HCT116 (cell line): ENCODE measurements at regions not wholly inside any gene's neighbourhood (a gene's known extent, or its start where the extent isn't known, plus 50 kb on each side); places are given as distances from the start of the nearest gene placed in this dataset.

Experiments used
- ATAC-seq: fragments of 200-7000 bp; cut with Tn5 transposase; 2 replicates; pipeline ENCODE4 v1.9.1; 2020; ENCODE audit warnings: mild to moderate bottlenecking, moderate library complexity
- BruUV-seq: library from RNA; stranded (reverse); fragments of 400-500 nt; replicated peaks from 2 replicates; lab custom pipeline; 2021; lab: Mats Ljungman, UMichigan
- CTCF ChIA-PET: fragments of 300-600 bp; sonication (Branson Sonifier 250); formaldehyde crosslinking; loops from one replicate; lab custom pipeline; 2021; ENCODE audit warnings: antibody characterized with exemption; lab: Charles Lee
- POLR2A ChIA-PET: fragments of 300-600, 350-600 bp; sonication (Branson Sonifier 250); formaldehyde crosslinking; loops from one replicate; lab custom pipeline; 2021; ENCODE audit warnings: antibody characterized with exemption; lab: Charles Lee
- RAD21 ChIA-PET, 2 experiments: fragments of 300-600 bp; sonication (Branson Sonifier 250); formaldehyde crosslinking; loops; one replicate each; lab custom pipeline; 2023; ENCODE audit warnings: low total read pairs in 2 of 2; ENCODE audit not compliant: uncharacterized antibody in 2 of 2, unreplicated experiment in 2 of 2, low non-redundant PET in 1 of 2; lab: Charles Lee
- DNase-seq: peaks from one replicate; pipeline ENCODE4 v3.0.0-alpha.2; 2010; ENCODE audit warnings: low read depth, low spot score
- H2AFZ ChIP-seq: fragments of 200-600 bp; shearing (Covaris generic), sonication (generic); 2 replicates; pipeline ENCODE4 v1.6.1; 2017; ENCODE audit warnings: low read depth, mixed run types, mixed read lengths, antibody characterized with exemption, low read length; ENCODE audit not compliant: poor library complexity, severe bottlenecking
- H3K27ac ChIP-seq: 2 replicates; pipeline ENCODE4 v1.5.1; 2012; ENCODE audit warnings: low read depth, low read length
- H3K27me3 ChIP-seq: fragments of 200-600 bp; sonication (generic); 2 replicates; pipeline ENCODE4 v1.6.1; 2016; ENCODE audit warnings: mixed run types, low read length, mixed read lengths; ENCODE audit not compliant: insufficient read depth
- H3K36me3 ChIP-seq, 2 experiments: fragments of 200-500 bp in 1 of 2; fragments of 200-600 bp in 1 of 2; sonication (Bioruptor generic) in 1 of 2; sonication (generic) in 1 of 2; 2 replicates each; pipeline versions ENCODE4 v1.5.1 to v1.6.1; 2014 to 2016; ENCODE audit warnings: low read length in 2 of 2, inconsistent platforms in 1 of 2, mixed read lengths in 1 of 2, mixed run types in 1 of 2; ENCODE audit not compliant: insufficient read depth in 2 of 2, control insufficient read depth in 1 of 2
- H3K4me1 ChIP-seq, 2 experiments: fragments of 200-600 bp in 1 of 2; sonication (generic) in 1 of 2; 2 replicates each; pipeline versions ENCODE4 v1.5.1 to v1.6.1; 2012 to 2017; ENCODE audit warnings: low read length in 2 of 2, inconsistent platforms in 1 of 2, mild to moderate bottlenecking in 1 of 2, mixed read lengths in 1 of 2, mixed run types in 1 of 2, moderate library complexity in 1 of 2; ENCODE audit not compliant: insufficient read depth in 2 of 2, control insufficient read depth in 1 of 2
- H3K4me2 ChIP-seq: fragments of 200-600 bp; sonication (generic); 2 replicates; pipeline ENCODE4 v1.6.1; 2017; ENCODE audit warnings: mixed run types, low read length, mixed read lengths
- H3K4me3 ChIP-seq, 2 experiments: fragments of 200-600 bp in 1 of 2; sonication (generic) in 1 of 2; replicated peaks in 1 of 2; 2 replicates each; pipeline ENCODE4 v1.5.1; 2011 to 2016; ENCODE audit warnings: low read length in 2 of 2, control low read depth in 1 of 2, low read depth in 1 of 2, mild to moderate bottlenecking in 1 of 2, mixed read lengths in 1 of 2, mixed run types in 1 of 2
- H3K79me2 ChIP-seq: fragments of 200-600 bp; sonication (generic); 2 replicates; pipeline ENCODE4 v1.6.1; 2017; ENCODE audit warnings: mild to moderate bottlenecking, mixed run types, low read length, moderate library complexity, mixed read lengths; ENCODE audit not compliant: insufficient read depth
- H3K9ac ChIP-seq: fragments of 200-600 bp; sonication (generic); 2 replicates; pipeline ENCODE4 v1.6.1; 2016; ENCODE audit warnings: low read length, mixed read lengths
- H3K9me2 ChIP-seq: fragments of 200-600 bp; sonication (generic), shearing (Covaris generic); 2 replicates; pipeline ENCODE4 v1.6.1; 2017; ENCODE audit warnings: mixed run types, mild to moderate bottlenecking, moderate library complexity; ENCODE audit not compliant: insufficient read depth
- H3K9me3 ChIP-seq, 2 experiments: fragments of 200-500 bp in 1 of 2; fragments of 200-600 bp in 1 of 2; sonication (Bioruptor generic) in 1 of 2; sonication (generic) in 1 of 2; 2 replicates each; pipeline ENCODE4 v1.6.1; 2014 to 2017; ENCODE audit warnings: low read length in 2 of 2, mixed read lengths in 2 of 2, inconsistent platforms in 1 of 2, low read depth in 1 of 2, mild to moderate bottlenecking in 1 of 2, mixed run types in 1 of 2, moderate library complexity in 1 of 2; ENCODE audit not compliant: control insufficient read depth in 1 of 2, insufficient read depth in 1 of 2
- H4K20me1 ChIP-seq: fragments of 200-600 bp; sonication (generic), shearing (Covaris generic); 2 replicates; pipeline ENCODE4 v1.6.1; 2017; ENCODE audit warnings: mixed run types, mild to moderate bottlenecking, moderate library complexity; ENCODE audit not compliant: insufficient read depth
- ELF1 ChIP-seq: IDR thresholded peaks from 2 replicates; pipeline ENCODE4 v1.6.1; 2012; ENCODE audit warnings: low read depth, borderline replicate concordance
- EZH2phosphoT487 ChIP-seq: fragments of 200-600 bp; IDR thresholded peaks from 2 replicates; pipeline ENCODE4 v1.6.1; 2018; ENCODE audit warnings: antibody characterized with exemption, borderline replicate concordance
- JUND ChIP-seq: IDR thresholded peaks from 2 replicates; pipeline ENCODE4 v1.6.1; 2012
- POLR2A ChIP-seq: IDR thresholded peaks from 2 replicates; pipeline ENCODE4 v1.7.0; 2011; ENCODE audit warnings: borderline replicate concordance; ENCODE audit not compliant: insufficient read depth, insufficient read length; ENCODE audit errors: extremely low read depth
- SIN3A ChIP-seq: IDR thresholded peaks from 2 replicates; pipeline ENCODE4 v1.6.1; 2012; ENCODE audit warnings: low read depth
- SRF ChIP-seq: IDR thresholded peaks from 2 replicates; pipeline ENCODE4 v1.6.1; 2012; ENCODE audit warnings: low read depth
- TCF7L2 ChIP-seq: IDR thresholded peaks from 2 replicates; pipeline ENCODE4 v1.7.0; 2011; ENCODE audit warnings: borderline replicate concordance, inconsistent platforms; ENCODE audit not compliant: insufficient read depth, insufficient read length; ENCODE audit errors: extremely low read depth
- ZFX ChIP-seq: fragments of 450-650 bp; IDR thresholded peaks from 2 replicates; pipeline ENCODE4 v1.6.1; 2017
- ZNF274 ChIP-seq: fragments of 200-500 bp; sonication (Bioruptor generic); IDR thresholded peaks from 2 replicates; pipeline ENCODE4 v1.6.1; 2014; ENCODE audit warnings: mild to moderate bottlenecking, low read depth, low read length, inconsistent platforms
- intact Hi-C: fragments of 100-400 bp; cut with micrococcal nuclease; formaldehyde crosslinking; loops from 2 replicates; pipeline ENCODE4 v1.10.0; 2022
- TF ChIP-seq, protein P1 (sequence below): IDR thresholded peaks from 2 replicates; pipeline ENCODE4 v1.6.1; 2012; ENCODE audit warnings: low read depth
- TF ChIP-seq, protein P2 (sequence below): IDR thresholded peaks from 2 replicates; pipeline ENCODE4 v1.6.1; 2011; ENCODE audit warnings: mild to moderate bottlenecking, low read length, moderate library complexity; ENCODE audit not compliant: insufficient replicate concordance; ENCODE audit errors: extremely low read depth
- TF ChIP-seq, protein P3 (sequence below): IDR thresholded peaks from 2 replicates; pipeline ENCODE4 v1.6.1; 2012
- TF ChIP-seq, protein P4 (sequence below): IDR thresholded peaks from 2 replicates; pipeline ENCODE4 v1.6.1; 2012

DNA sequence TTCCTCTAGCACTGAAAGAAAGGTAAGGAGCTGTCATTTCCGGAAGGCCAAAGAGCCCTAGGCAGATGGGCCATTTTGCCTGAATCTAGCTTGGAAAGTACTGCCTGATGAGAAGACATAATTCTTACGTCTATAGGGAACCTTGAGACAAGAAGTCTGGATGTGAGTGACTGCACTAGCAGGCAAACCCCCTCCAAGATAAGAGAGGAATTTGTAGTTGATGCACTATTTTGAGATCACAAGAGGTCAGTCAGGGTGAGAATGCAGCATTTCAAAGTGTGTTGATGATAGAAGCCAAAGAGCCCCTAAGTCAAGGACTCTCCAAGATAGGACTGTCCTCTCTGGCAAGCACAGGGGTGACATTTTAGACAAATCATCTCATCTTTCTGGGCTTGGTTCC lies 99.2 kb downstream of the HES1 start:
- CTCF ChIA-PET, result no interaction called here
- no peak overlapping the region for H3K4me2 ChIP-seq
- H3K79me2 ChIP-seq, result no peaks in the 10 kb centered on the region
- H3K9ac ChIP-seq, result no peak overlapping the region
- H4K20me1 ChIP-seq, result no peaks in the 10 kb centered on the region
- H3K9me2 ChIP-seq, result no peaks in the 10 kb centered on the region
- no peak overlapping the region for H3K4me3 ChIP-seq
- RAD21 ChIA-PET, result no interaction called here
- no peak overlapping the region for H3K27ac ChIP-seq
- no peaks in the 10 kb centered on the region for H3K9me3 ChIP-seq
- intact Hi-C loops, result no loop called here
- no peaks in the 10 kb centered on the region for H3K27me3 ChIP-seq
- no peaks in the 10 kb centered on the region for H3K36me3 ChIP-seq
- no TSS peak for BruUV-seq
- H3K4me1 ChIP-seq, result peaks cover 5 to 6% of the 10 kb centered on the region in 2 experiments; a peak in 2 of 4 replicates
- no peak for ATAC-seq
- no peak overlapping the region for H2AFZ ChIP-seq
- POLR2A ChIA-PET, result no interaction called here
- no peak for DNase-seq
- TF ChIP-seq, protein P1, sequence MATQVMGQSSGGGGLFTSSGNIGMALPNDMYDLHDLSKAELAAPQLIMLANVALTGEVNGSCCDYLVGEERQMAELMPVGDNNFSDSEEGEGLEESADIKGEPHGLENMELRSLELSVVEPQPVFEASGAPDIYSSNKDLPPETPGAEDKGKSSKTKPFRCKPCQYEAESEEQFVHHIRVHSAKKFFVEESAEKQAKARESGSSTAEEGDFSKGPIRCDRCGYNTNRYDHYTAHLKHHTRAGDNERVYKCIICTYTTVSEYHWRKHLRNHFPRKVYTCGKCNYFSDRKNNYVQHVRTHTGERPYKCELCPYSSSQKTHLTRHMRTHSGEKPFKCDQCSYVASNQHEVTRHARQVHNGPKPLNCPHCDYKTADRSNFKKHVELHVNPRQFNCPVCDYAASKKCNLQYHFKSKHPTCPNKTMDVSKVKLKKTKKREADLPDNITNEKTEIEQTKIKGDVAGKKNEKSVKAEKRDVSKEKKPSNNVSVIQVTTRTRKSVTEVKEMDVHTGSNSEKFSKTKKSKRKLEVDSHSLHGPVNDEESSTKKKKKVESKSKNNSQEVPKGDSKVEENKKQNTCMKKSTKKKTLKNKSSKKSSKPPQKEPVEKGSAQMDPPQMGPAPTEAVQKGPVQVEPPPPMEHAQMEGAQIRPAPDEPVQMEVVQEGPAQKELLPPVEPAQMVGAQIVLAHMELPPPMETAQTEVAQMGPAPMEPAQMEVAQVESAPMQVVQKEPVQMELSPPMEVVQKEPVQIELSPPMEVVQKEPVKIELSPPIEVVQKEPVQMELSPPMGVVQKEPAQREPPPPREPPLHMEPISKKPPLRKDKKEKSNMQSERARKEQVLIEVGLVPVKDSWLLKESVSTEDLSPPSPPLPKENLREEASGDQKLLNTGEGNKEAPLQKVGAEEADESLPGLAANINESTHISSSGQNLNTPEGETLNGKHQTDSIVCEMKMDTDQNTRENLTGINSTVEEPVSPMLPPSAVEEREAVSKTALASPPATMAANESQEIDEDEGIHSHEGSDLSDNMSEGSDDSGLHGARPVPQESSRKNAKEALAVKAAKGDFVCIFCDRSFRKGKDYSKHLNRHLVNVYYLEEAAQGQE, result no peak
- TF ChIP-seq, protein P2, sequence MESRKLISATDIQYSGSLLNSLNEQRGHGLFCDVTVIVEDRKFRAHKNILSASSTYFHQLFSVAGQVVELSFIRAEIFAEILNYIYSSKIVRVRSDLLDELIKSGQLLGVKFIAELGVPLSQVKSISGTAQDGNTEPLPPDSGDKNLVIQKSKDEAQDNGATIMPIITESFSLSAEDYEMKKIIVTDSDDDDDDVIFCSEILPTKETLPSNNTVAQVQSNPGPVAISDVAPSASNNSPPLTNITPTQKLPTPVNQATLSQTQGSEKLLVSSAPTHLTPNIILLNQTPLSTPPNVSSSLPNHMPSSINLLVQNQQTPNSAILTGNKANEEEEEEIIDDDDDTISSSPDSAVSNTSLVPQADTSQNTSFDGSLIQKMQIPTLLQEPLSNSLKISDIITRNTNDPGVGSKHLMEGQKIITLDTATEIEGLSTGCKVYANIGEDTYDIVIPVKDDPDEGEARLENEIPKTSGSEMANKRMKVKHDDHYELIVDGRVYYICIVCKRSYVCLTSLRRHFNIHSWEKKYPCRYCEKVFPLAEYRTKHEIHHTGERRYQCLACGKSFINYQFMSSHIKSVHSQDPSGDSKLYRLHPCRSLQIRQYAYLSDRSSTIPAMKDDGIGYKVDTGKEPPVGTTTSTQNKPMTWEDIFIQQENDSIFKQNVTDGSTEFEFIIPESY, result no peak
- TF ChIP-seq ZFX (no peak), EZH2phosphoT487 (no peak), ELF1 (no peak), POLR2A (no peak), TCF7L2 (no peak), JUND (no peak), SIN3A (no peak), ZNF274 (no peak), SRF (no peak)
- TF ChIP-seq, protein P3, sequence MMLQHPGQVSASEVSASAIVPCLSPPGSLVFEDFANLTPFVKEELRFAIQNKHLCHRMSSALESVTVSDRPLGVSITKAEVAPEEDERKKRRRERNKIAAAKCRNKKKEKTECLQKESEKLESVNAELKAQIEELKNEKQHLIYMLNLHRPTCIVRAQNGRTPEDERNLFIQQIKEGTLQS, result no peak
- TF ChIP-seq, protein P4, sequence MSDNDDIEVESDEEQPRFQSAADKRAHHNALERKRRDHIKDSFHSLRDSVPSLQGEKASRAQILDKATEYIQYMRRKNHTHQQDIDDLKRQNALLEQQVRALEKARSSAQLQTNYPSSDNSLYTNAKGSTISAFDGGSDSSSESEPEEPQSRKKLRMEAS, result no peak
- TF ChIP-seq, all 23 proteins: peak for 0
